ENCODE measurements at regions not wholly inside any gene's neighbourhood (a gene's known extent, or its start where the extent isn't known, plus 50 kb on each side); places are given as distances from the start of the nearest gene placed in this dataset.
"Not testable (repeated sequence)": the region's sequence is repeated elsewhere in the genome, so short reads cannot be mapped to it uniquely, and the experiment has no call there.

DNA sequence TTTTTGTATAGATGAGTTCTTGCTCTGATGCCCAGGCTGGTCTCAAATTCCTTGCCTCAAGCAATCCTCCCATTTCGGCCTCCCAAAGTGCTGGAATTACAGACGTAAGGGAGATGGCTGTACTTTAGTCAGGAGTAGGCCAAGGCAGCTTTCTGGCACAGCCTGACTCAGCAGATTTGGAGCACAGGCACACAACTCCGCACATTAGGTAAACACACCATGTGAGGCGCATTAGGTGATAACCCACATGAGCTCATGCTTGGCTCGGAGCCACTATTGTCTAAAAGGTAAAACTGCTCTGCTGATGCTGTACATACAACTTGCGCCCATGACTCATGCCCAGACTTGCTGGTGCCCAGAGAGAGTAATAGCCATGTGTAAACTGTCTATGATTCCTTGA, 1157.9 kb downstream of the TAF11L14 start:
- no peak for DNase-seq (ENCODE audit: low read depth)
- H3K4me3 ChIP-seq (ENCODE audit: low read depth, low read length) = no peak overlapping the region
- TF ChIP-seq, protein P1, sequence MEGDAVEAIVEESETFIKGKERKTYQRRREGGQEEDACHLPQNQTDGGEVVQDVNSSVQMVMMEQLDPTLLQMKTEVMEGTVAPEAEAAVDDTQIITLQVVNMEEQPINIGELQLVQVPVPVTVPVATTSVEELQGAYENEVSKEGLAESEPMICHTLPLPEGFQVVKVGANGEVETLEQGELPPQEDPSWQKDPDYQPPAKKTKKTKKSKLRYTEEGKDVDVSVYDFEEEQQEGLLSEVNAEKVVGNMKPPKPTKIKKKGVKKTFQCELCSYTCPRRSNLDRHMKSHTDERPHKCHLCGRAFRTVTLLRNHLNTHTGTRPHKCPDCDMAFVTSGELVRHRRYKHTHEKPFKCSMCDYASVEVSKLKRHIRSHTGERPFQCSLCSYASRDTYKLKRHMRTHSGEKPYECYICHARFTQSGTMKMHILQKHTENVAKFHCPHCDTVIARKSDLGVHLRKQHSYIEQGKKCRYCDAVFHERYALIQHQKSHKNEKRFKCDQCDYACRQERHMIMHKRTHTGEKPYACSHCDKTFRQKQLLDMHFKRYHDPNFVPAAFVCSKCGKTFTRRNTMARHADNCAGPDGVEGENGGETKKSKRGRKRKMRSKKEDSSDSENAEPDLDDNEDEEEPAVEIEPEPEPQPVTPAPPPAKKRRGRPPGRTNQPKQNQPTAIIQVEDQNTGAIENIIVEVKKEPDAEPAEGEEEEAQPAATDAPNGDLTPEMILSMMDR (IDR thresholded peaks at IDR 0.05; ENCODE audit: low read depth, low read length, missing control alignments) = no peak

DNA sequence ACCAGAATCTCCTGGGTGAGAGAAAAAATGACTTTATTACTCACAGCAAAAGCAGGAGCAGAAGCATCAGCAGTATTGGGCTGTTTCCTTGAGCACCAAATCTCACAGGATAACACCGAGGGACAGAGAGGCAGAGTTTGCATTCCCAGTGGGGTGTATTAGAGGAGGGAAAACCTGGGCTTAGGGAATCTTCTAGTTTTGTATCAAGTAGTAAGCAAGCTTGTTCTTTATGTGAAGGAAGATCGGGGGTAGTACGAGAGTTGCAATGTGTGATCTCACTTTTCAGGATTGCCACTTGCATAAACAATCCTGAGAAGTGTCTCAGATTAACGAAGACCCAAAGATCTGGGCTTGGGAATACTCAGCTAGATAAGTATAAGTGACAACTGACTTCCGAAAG, 1163.0 kb downstream of the TAF11L14 start:
- TF ChIP-seq, protein P1 (IDR thresholded peaks at IDR 0.05; ENCODE audit: low read depth, low read length, missing control alignments) = no peak
- no peak overlapping the region for H3K4me3 ChIP-seq (ENCODE audit: low read depth, low read length)
- no peak for DNase-seq (ENCODE audit: low read depth)

DNA sequence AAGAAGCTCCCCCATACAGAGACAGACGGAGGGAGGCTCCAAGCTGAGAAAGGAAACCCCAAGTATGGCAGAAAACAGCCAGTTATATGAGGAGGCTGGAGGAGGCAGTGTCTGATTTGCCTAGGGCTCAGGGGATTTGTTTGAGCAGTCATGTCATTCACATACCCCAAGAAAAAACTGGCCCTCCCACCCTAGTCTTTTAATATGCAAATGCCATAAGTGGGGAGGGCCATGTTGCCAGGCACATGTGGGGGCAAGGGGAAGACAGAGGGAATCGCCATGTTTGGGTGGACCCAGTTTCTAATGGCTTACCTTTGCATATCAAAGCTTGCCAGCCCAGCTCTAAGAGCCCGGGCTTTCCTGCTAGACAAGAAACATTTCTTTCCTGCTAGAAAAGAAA, 1163.8 kb downstream of the TAF11L14 start:
- no peak for DNase-seq (ENCODE audit: low read depth)
- TF ChIP-seq, protein P1 (IDR thresholded peaks at IDR 0.05; ENCODE audit: low read depth, low read length, missing control alignments) = no peak
- no peak overlapping the region for H3K4me3 ChIP-seq (ENCODE audit: low read depth, low read length)

DNA sequence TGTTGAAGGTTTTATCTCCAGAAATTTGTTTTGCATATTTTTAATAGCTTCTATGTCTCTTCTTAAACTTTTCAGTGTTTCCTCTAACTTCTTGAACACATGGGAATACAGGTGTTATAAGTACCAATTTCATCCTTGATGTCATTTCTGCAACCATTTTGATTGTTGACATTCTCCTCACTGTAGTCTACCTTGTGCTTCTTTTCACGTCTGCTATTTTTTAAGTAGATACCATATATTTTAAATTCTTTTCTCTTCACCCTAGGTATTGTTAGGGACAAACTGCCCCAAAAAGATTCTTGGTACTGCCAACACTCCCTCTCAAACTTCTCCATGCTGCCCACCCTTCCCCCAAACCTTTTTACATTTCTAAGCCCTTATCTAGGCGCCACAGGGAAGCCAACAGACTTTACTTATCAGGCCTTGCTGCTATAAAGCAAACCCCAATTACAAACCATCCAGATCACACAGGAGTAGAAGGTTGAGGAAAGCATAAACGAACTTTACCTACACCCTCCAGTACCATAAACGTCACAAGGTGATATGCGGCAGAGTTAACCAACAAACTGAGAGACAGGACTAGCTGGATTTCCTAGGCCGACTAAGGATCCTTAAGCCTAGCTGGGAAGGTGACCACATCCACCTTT, 1165.3 kb downstream of the TAF11L14 start:
- no peak for DNase-seq (ENCODE audit: low read depth)
- H3K4me3 ChIP-seq (ENCODE audit: low read depth, low read length) = no peak overlapping the region
- TF ChIP-seq, protein P1 (IDR thresholded peaks at IDR 0.05; ENCODE audit: low read depth, low read length, missing control alignments) = no peak

DNA sequence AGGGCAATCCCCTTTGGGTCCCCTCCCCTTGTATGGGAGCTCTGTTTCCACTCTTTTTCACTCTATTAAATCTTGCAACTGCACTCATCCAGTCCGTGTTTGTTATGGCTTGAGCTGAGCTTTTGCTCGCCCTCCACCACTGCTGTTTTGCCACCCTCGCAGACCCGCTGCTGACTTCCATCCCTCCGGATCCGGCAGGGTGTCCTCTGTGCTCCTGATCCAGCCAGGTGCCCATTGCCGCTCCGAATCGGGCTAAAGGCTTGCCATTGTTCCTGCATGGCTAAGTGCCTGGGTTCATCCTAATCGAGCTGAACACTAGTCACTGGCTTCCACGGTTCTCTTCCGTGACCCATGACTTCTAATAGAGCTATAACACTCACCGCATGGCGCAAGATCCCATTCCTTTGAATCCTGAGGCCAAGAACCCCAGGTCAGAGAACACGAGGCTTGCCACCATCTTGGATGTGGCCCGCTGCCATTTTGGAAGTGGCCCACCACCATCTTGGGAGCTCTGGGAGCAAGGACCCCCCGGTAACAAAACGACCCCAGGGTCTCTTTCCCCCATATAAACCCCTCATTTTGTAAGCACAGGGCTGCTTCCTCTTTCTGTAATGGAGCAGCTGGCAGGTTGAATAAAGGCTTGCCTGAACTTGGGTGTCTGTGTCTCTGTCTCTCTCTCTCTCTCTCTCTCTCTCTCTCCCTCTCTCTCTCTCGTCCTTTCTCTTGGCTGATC, 1166.2 kb downstream of the TAF11L14 start:
- DNase-seq (ENCODE audit: low read depth) = no peak
- TF ChIP-seq, protein P1 (IDR thresholded peaks at IDR 0.05; ENCODE audit: low read depth, low read length, missing control alignments) = no peak
- H3K4me3 ChIP-seq (ENCODE audit: low read depth, low read length) = no peak overlapping the region

DNA sequence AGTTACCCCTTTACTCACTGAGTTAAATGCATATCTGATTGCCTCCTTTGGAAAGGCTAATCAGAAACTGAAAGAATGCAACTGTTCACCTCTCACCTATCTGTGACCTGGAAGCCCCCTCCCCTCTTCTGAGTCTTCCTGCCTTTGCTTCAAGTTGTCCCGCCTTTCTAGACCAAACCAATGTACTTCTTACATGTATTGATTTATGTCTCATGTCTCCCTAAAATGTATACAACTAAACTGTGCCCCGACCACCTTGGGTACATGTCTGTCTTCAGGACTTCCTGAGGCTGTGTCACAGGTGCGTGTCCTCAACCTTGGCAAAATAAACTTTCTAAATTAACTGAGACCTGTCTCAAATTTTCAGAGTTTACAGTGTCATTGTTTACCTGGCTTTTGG, 1167.2 kb downstream of the TAF11L14 start:
- DNase-seq (ENCODE audit: low read depth); H3K4me3 ChIP-seq (ENCODE audit: low read depth, low read length): not testable (repeated sequence)

DNA sequence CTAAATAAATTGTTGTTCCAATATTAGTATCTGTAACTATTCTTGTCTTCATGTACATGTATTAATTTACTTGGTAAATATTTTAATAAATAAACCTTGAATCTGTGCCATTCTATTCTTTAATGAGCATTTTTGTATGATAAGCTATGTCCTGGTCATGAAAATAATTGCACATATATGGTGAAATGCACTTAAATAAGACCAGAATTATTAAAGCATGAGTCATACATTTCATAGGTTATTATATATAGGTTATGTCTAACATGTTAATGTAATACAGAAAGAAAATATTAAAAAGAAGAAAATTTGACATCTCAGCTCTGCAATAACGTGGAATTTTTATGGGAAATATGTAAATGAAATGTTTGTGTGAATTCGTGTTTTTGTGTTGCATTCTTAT, 1168.1 kb downstream of the TAF11L14 start:
- DNase-seq (ENCODE audit: low read depth) = no peak
- TF ChIP-seq, protein P1 (IDR thresholded peaks at IDR 0.05; ENCODE audit: low read depth, low read length, missing control alignments) = no peak
- H3K4me3 ChIP-seq (ENCODE audit: low read depth, low read length) = no peak overlapping the region

Data from GM12864 (cell line).